ENCODE measurements at regions not wholly inside any gene's neighbourhood (a gene's known extent, or its start where the extent isn't known, plus 50 kb on each side); places are given as distances from the start of the nearest gene placed in this dataset.

GRCh38 chr10:64952042-64952441 is 1430.8 kb downstream of the REEP3 start:
- H4K8ac ChIP-seq (ENCODE audit: low read depth, low read length), result no peak overlapping the region
- no peak overlapping the region for H2BK15ac ChIP-seq (replicated peaks; ENCODE audit: low read depth)
- no peaks in the 10 kb centered on the region for H3K27me3 ChIP-seq (ENCODE audit: insufficient read depth, low read length, poor library complexity)
- H3K4me1 ChIP-seq (ENCODE audit: control insufficient read depth, low read depth, low read length), result no peaks in the 10 kb centered on the region
- no CpG with 5 or more reads among the region's 2 CpGs for WGBS (ENCODE audit: extremely low coverage, insufficient coverage, low lambda C conversion rate)
- H2AK5ac ChIP-seq (ENCODE audit: low read length), result no peak overlapping the region
- no peak overlapping the region for H3K56ac ChIP-seq (ENCODE audit: low read length)
- H3K18ac ChIP-seq (ENCODE audit: low read length), result no peak overlapping the region
- DNase-seq, result no peak
- no peak overlapping the region for H3K23ac ChIP-seq (ENCODE audit: low read length)
- no peak overlapping the region for H2BK5ac ChIP-seq (ENCODE audit: low read length)
- H2BK120ac ChIP-seq (ENCODE audit: low read depth, low read length), result no peak overlapping the region
- H3K9ac ChIP-seq (ENCODE audit: low read length), result no peak overlapping the region
- H3K79me1 ChIP-seq (ENCODE audit: low read length), result no peaks in the 10 kb centered on the region
- H4K5ac ChIP-seq (ENCODE audit: low read length), result no peak overlapping the region
- no peak overlapping the region for H3K27ac ChIP-seq (ENCODE audit: low read depth, low read length)
- no peak overlapping the region for H3K4me2 ChIP-seq (ENCODE audit: low read length)
- H3K36me3 ChIP-seq (ENCODE audit: control insufficient read depth, insufficient read depth, low read length), result no peaks in the 10 kb centered on the region
- H3K79me2 ChIP-seq (ENCODE audit: control insufficient read depth, insufficient read depth, low read length), result no peaks in the 10 kb centered on the region
- H3K4me3 ChIP-seq (ENCODE audit: low read length), result no peak overlapping the region
- H3K4ac ChIP-seq (ENCODE audit: low read depth, low read length), result no peak overlapping the region

GRCh38 chr10:64956441-64956840 is 1435.2 kb downstream of the REEP3 start:
- Histone ChIP-seq H2AK5ac (ENCODE audit: low read length) (no peak overlapping the region), H3K79me1 (ENCODE audit: low read length) (no peaks in the 10 kb centered on the region), H3K79me2 (ENCODE audit: control insufficient read depth, insufficient read depth, low read length) (no peaks in the 10 kb centered on the region), H3K9ac (ENCODE audit: low read length) (no peak overlapping the region), H3K4ac (ENCODE audit: low read depth, low read length) (no peak overlapping the region), H3K36me3 (ENCODE audit: control insufficient read depth, insufficient read depth, low read length) (no peaks in the 10 kb centered on the region), H2BK120ac (ENCODE audit: low read depth, low read length) (no peak overlapping the region), H3K27me3 (ENCODE audit: insufficient read depth, low read length, poor library complexity) (no peaks in the 10 kb centered on the region), H3K56ac (ENCODE audit: low read length) (no peak overlapping the region), H3K4me2 (ENCODE audit: low read length) (no peak overlapping the region), H4K8ac (ENCODE audit: low read depth, low read length) (no peak overlapping the region), H3K18ac (ENCODE audit: low read length) (no peak overlapping the region), H2BK5ac (ENCODE audit: low read length) (no peak overlapping the region), H4K5ac (ENCODE audit: low read length) (no peak overlapping the region), H3K27ac (ENCODE audit: low read depth, low read length) (no peak overlapping the region), H2BK15ac (replicated peaks; ENCODE audit: low read depth) (no peak overlapping the region), H3K4me3 (ENCODE audit: low read length) (no peak overlapping the region), H3K23ac (ENCODE audit: low read length) (no peak overlapping the region), H3K4me1 (ENCODE audit: control insufficient read depth, low read depth, low read length) (no peaks in the 10 kb centered on the region)
- no CpG with 5 or more reads among the region's 1 CpG for WGBS (ENCODE audit: extremely low coverage, insufficient coverage, low lambda C conversion rate)
- no peak for DNase-seq

DNA sequence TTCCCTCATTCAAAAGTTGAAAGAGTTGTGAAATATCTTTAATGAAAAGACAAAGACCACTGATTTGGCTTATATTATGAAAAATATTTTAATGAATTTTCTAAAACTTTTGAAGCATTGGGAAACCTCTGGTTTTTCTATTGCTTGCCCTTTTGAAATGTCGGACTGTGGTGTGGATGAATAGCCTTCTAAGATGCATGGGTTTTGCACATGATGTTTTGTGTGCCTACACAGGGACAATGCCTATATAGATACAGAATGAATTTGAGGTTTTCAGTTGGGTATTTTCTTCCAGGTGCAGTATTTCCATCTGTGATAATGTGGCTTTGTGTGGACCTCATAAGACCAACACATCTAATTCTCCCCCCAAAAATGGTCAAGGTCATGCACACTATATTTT is 1437.9 kb downstream of the REEP3 start:
- no CpG with 5 or more reads among the region's 1 CpG for WGBS (ENCODE audit: extremely low coverage, insufficient coverage, low lambda C conversion rate)

DNA sequence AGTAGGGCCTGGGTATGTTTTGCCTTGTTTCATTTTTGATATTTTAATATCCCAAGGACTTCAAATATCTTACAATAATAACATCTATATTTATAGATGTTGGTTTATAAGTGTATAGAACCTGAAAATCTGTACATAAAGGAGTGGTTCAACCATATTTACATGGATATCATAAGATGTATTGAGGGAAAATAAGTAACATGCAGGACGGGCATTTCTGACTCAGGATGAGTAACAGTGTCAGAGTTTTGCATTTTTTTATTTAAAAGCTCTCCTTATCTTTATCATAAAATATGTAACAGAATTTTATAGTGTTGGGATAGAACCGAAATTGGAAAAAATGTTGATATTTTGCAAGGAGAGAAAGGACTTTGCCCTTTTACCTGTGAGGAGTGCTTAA is 1438.7 kb downstream of the REEP3 start:
- no peak overlapping the region for H2AK5ac ChIP-seq (ENCODE audit: low read length)
- H2BK5ac ChIP-seq (ENCODE audit: low read length), result no peak overlapping the region
- H3K79me2 ChIP-seq (ENCODE audit: control insufficient read depth, insufficient read depth, low read length), result no peaks in the 10 kb centered on the region
- no peaks in the 10 kb centered on the region for H3K4me1 ChIP-seq (ENCODE audit: control insufficient read depth, low read depth, low read length)
- no CpG with 5 or more reads among the region's 2 CpGs for WGBS (ENCODE audit: extremely low coverage, insufficient coverage, low lambda C conversion rate)
- H4K8ac ChIP-seq (ENCODE audit: low read depth, low read length), result no peak overlapping the region
- no peak overlapping the region for H3K56ac ChIP-seq (ENCODE audit: low read length)
- H2BK120ac ChIP-seq (ENCODE audit: low read depth, low read length), result no peak overlapping the region
- no peak overlapping the region for H3K9ac ChIP-seq (ENCODE audit: low read length)
- no peaks in the 10 kb centered on the region for H3K27me3 ChIP-seq (ENCODE audit: insufficient read depth, low read length, poor library complexity)
- no peak overlapping the region for H2BK15ac ChIP-seq (replicated peaks; ENCODE audit: low read depth)
- H4K5ac ChIP-seq (ENCODE audit: low read length), result no peak overlapping the region
- H3K27ac ChIP-seq (ENCODE audit: low read depth, low read length), result no peak overlapping the region
- no peak overlapping the region for H3K4ac ChIP-seq (ENCODE audit: low read depth, low read length)
- H3K4me2 ChIP-seq (ENCODE audit: low read length), result no peak overlapping the region
- H3K36me3 ChIP-seq (ENCODE audit: control insufficient read depth, insufficient read depth, low read length), result no peaks in the 10 kb centered on the region
- H3K79me1 ChIP-seq (ENCODE audit: low read length), result no peaks in the 10 kb centered on the region
- no peak for DNase-seq
- H3K18ac ChIP-seq (ENCODE audit: low read length), result no peak overlapping the region
- H3K23ac ChIP-seq (ENCODE audit: low read length), result no peak overlapping the region
- no peak overlapping the region for H3K4me3 ChIP-seq (ENCODE audit: low read length)

More for the DNA sequence above, 1437.9 kb downstream of the REEP3 start:
- no peaks in the 10 kb centered on the region for H3K4me1 ChIP-seq (ENCODE audit: control insufficient read depth, low read depth, low read length)
- no peak overlapping the region for H3K4ac ChIP-seq (ENCODE audit: low read depth, low read length)
- no peak overlapping the region for H3K27ac ChIP-seq (ENCODE audit: low read depth, low read length)
- no peak for DNase-seq
- H3K4me3 ChIP-seq (ENCODE audit: low read length), result no peak overlapping the region
- H3K36me3 ChIP-seq (ENCODE audit: control insufficient read depth, insufficient read depth, low read length), result no peaks in the 10 kb centered on the region
- H3K23ac ChIP-seq (ENCODE audit: low read length), result no peak overlapping the region
- no peak overlapping the region for H3K4me2 ChIP-seq (ENCODE audit: low read length)
- H2AK5ac ChIP-seq (ENCODE audit: low read length), result no peak overlapping the region
- H3K18ac ChIP-seq (ENCODE audit: low read length), result no peak overlapping the region
- H4K5ac ChIP-seq (ENCODE audit: low read length), result no peak overlapping the region
- no peak overlapping the region for H2BK120ac ChIP-seq (ENCODE audit: low read depth, low read length)
- H3K27me3 ChIP-seq (ENCODE audit: insufficient read depth, low read length, poor library complexity), result no peaks in the 10 kb centered on the region
- no peak overlapping the region for H2BK5ac ChIP-seq (ENCODE audit: low read length)
- H3K56ac ChIP-seq (ENCODE audit: low read length), result no peak overlapping the region
- no peak overlapping the region for H2BK15ac ChIP-seq (replicated peaks; ENCODE audit: low read depth)
- no peaks in the 10 kb centered on the region for H3K79me2 ChIP-seq (ENCODE audit: control insufficient read depth, insufficient read depth, low read length)
- no peaks in the 10 kb centered on the region for H3K79me1 ChIP-seq (ENCODE audit: low read length)
- no peak overlapping the region for H3K9ac ChIP-seq (ENCODE audit: low read length)
- H4K8ac ChIP-seq (ENCODE audit: low read depth, low read length), result no peak overlapping the region

DNA sequence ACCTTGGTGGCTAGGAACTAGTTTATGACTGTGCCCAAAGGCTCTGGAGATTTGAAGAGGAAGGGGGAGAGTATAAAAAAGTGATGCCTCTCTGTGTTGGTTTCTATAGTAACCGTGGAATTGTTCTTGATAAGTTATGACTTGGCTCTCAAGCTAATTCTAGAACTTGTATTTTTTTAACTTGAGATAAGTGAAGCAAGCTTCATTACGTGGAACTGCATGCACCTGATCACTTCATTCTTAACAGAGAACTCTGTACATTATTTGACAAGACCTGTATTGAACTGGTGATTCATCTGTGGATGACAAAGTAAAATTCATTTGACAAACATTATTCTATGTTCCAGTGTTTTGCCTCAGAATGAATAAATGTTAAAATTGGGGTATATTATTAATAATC is 1452.2 kb downstream of the REEP3 start:
- H2BK15ac ChIP-seq (replicated peaks; ENCODE audit: low read depth), result no peak overlapping the region
- H3K27me3 ChIP-seq (ENCODE audit: insufficient read depth, low read length, poor library complexity), result no peaks in the 10 kb centered on the region
- no peak overlapping the region for H3K4ac ChIP-seq (ENCODE audit: low read depth, low read length)
- no peaks in the 10 kb centered on the region for H3K79me2 ChIP-seq (ENCODE audit: control insufficient read depth, insufficient read depth, low read length)
- DNase-seq, result no peak
- no peak overlapping the region for H2BK5ac ChIP-seq (ENCODE audit: low read length)
- H3K4me3 ChIP-seq (ENCODE audit: low read length), result no peak overlapping the region
- no peak overlapping the region for H3K4me2 ChIP-seq (ENCODE audit: low read length)
- no peak overlapping the region for H4K8ac ChIP-seq (ENCODE audit: low read depth, low read length)
- no peak overlapping the region for H4K5ac ChIP-seq (ENCODE audit: low read length)
- no CpG with 5 or more reads among the region's 2 CpGs for WGBS (ENCODE audit: extremely low coverage, insufficient coverage, low lambda C conversion rate)
- no peak overlapping the region for H3K23ac ChIP-seq (ENCODE audit: low read length)
- no peak overlapping the region for H3K9ac ChIP-seq (ENCODE audit: low read length)
- no peak overlapping the region for H3K56ac ChIP-seq (ENCODE audit: low read length)
- H3K36me3 ChIP-seq (ENCODE audit: control insufficient read depth, insufficient read depth, low read length), result no peaks in the 10 kb centered on the region
- no peak overlapping the region for H3K18ac ChIP-seq (ENCODE audit: low read length)
- no peaks in the 10 kb centered on the region for H3K79me1 ChIP-seq (ENCODE audit: low read length)
- no peak overlapping the region for H2AK5ac ChIP-seq (ENCODE audit: low read length)
- H3K4me1 ChIP-seq (ENCODE audit: control insufficient read depth, low read depth, low read length), result no peaks in the 10 kb centered on the region
- no peak overlapping the region for H2BK120ac ChIP-seq (ENCODE audit: low read depth, low read length)
- no peak overlapping the region for H3K27ac ChIP-seq (ENCODE audit: low read depth, low read length)

GRCh38 chr10:64976150-64976549 is 1454.9 kb downstream of the REEP3 start:
- Histone ChIP-seq H3K56ac (ENCODE audit: low read length) (no peak overlapping the region), H3K79me2 (ENCODE audit: control insufficient read depth, insufficient read depth, low read length) (no peaks in the 10 kb centered on the region), H4K8ac (ENCODE audit: low read depth, low read length) (no peak overlapping the region), H3K4me2 (ENCODE audit: low read length) (no peak overlapping the region), H3K27me3 (ENCODE audit: insufficient read depth, low read length, poor library complexity) (no peaks in the 10 kb centered on the region), H3K9ac (ENCODE audit: low read length) (no peak overlapping the region), H2BK5ac (ENCODE audit: low read length) (no peak overlapping the region), H2AK5ac (ENCODE audit: low read length) (no peak overlapping the region), H2BK120ac (ENCODE audit: low read depth, low read length) (no peak overlapping the region), H3K4ac (ENCODE audit: low read depth, low read length) (no peak overlapping the region), H3K18ac (ENCODE audit: low read length) (no peak overlapping the region), H3K27ac (ENCODE audit: low read depth, low read length) (no peak overlapping the region), H3K79me1 (ENCODE audit: low read length) (no peaks in the 10 kb centered on the region), H4K5ac (ENCODE audit: low read length) (no peak overlapping the region), H3K4me3 (ENCODE audit: low read length) (no peak overlapping the region), H3K4me1 (ENCODE audit: control insufficient read depth, low read depth, low read length) (no peaks in the 10 kb centered on the region), H3K23ac (ENCODE audit: low read length) (no peak overlapping the region), H3K36me3 (ENCODE audit: control insufficient read depth, insufficient read depth, low read length) (no peaks in the 10 kb centered on the region), H2BK15ac (replicated peaks; ENCODE audit: low read depth) (no peak overlapping the region)
- no CpG with 5 or more reads among the region's 2 CpGs for WGBS (ENCODE audit: extremely low coverage, insufficient coverage, low lambda C conversion rate)
- no peak for DNase-seq

Data from mesendoderm (in vitro differentiated cells).